Spleen (tissue), 7 donors: ENCODE measurements at regions not wholly inside any gene's neighbourhood (a gene's known extent, or its start where the extent isn't known, plus 50 kb on each side); places are given as distances from the start of the nearest gene placed in this dataset.

Experiments used
- POLR2A ChIP-seq, 3 donors: fragments of 450-650 bp; IDR thresholded peaks; one replicate each; pipeline ENCODE4 v1.5.1; 2017; ENCODE audit warnings: antibody characterized with exemption in 3 of 3, mild to moderate bottlenecking in 1 of 3
- POLR2AphosphoS5 ChIP-seq, 3 donors: sonication (generic); formaldehyde crosslinking; IDR thresholded peaks; one replicate each; pipeline ENCODE4 v1.5.1; 2017; ENCODE audit warnings: antibody characterized with exemption in 3 of 3
- TF ChIP-seq, protein P1 (sequence below), 11 experiments: fragments of 200-600 bp in 7 of 11; fragments of 450-650 bp in 4 of 11; sonication (generic) in 4 of 11; IDR thresholded peaks in 8 of 11; conservative IDR thresholded peaks in 3 of 11; 1 replicate in 7 of 11; 2 replicates in 4 of 11; pipeline versions ENCODE4 v1.4.0 to v1.8.0; 2016 to 2021; ENCODE audit warnings: antibody characterized with exemption in 11 of 11, inconsistent platforms in 4 of 11, mild to moderate bottlenecking in 1 of 11
- donor health status: DM: no; HTN: no; CAD: no; lungs with moderate emphysema.
- donor health status: DM: no; HTN: no; CAD: no.
- donor health status: DM: no; HTN: no; CAD: no.

DNA sequence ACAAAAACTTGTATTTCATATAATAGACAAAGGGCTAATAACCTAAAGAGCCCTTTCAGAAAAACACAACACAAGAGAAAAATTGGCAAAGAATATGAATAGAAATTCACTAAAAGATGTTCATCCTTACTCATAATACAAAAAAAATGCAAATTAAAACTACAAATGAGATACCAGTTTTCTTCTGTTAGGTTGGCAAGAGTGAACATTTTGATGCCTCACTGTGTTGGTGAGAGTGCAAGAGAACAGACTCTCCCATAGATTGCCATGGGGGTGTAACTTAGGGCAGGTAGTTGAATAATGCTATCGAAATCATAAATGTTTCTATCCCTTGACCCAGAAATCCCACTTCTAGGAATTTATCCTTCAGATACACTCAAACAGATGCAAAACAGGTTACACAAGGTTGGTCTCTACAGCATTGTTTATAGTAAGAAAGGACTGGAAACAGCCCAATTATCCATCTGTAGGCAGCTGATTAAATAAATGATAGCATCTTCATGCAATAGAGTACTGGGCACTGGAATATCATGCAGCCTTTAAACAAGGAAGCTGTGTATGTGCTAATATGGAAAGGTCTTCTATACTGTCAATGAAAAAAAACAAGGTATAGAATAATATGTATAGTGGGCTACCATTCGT is 146.3 kb downstream of the TLE3 start:
- TF ChIP-seq, protein P1, sequence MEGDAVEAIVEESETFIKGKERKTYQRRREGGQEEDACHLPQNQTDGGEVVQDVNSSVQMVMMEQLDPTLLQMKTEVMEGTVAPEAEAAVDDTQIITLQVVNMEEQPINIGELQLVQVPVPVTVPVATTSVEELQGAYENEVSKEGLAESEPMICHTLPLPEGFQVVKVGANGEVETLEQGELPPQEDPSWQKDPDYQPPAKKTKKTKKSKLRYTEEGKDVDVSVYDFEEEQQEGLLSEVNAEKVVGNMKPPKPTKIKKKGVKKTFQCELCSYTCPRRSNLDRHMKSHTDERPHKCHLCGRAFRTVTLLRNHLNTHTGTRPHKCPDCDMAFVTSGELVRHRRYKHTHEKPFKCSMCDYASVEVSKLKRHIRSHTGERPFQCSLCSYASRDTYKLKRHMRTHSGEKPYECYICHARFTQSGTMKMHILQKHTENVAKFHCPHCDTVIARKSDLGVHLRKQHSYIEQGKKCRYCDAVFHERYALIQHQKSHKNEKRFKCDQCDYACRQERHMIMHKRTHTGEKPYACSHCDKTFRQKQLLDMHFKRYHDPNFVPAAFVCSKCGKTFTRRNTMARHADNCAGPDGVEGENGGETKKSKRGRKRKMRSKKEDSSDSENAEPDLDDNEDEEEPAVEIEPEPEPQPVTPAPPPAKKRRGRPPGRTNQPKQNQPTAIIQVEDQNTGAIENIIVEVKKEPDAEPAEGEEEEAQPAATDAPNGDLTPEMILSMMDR (IDR thresholded peaks at IDR 0.05 in 8 of 11, conservative IDR thresholded peaks at IDR 0.05 in 3 of 11), result no peak
- TF ChIP-seq POLR2A (IDR thresholded peaks at IDR 0.05) (no peak), POLR2AphosphoS5 (IDR thresholded peaks at IDR 0.05) (no peak)
